H9 (cell line): ENCODE measurements at regions not wholly inside any gene's neighbourhood (a gene's known extent, or its start where the extent isn't known, plus 50 kb on each side); places are given as distances from the start of the nearest gene placed in this dataset.

Experiments
- DNase-seq: peaks from one replicate; pipeline ENCODE4 v3.0.0-alpha.2; 2017
- H2AFZ ChIP-seq: one replicate; pipeline ENCODE4 v1.6.1; 2013; ENCODE audit warnings: mild to moderate bottlenecking, low read length, control low read depth, moderate library complexity
- H2AK5ac ChIP-seq: 2 replicates; pipeline ENCODE4 v1.6.1; 2013; ENCODE audit warnings: low read length, control low read depth, mixed read lengths; ENCODE audit not compliant: insufficient read length
- H2BK120ac ChIP-seq: one replicate; pipeline ENCODE4 v1.6.1; 2013; ENCODE audit warnings: low read depth, mild to moderate bottlenecking, low read length, control low read depth, inconsistent platforms; ENCODE audit not compliant: poor library complexity, severe bottlenecking
- H2BK12ac ChIP-seq: 2 replicates; pipeline ENCODE4 v1.6.1; 2013; ENCODE audit warnings: low read length, control low read depth, mixed read lengths, low read depth; ENCODE audit not compliant: insufficient read length
- H2BK15ac ChIP-seq: 2 replicates; pipeline ENCODE4 v1.6.1; 2013; ENCODE audit warnings: low read depth, low read length, control low read depth
- H2BK20ac ChIP-seq: one replicate; pipeline ENCODE4 v1.6.1; 2013; ENCODE audit warnings: low read depth, mild to moderate bottlenecking, low read length, control low read depth, inconsistent platforms; ENCODE audit not compliant: poor library complexity, severe bottlenecking
- H2BK5ac ChIP-seq: 2 replicates; pipeline ENCODE4 v1.6.1; 2013; ENCODE audit warnings: low read length, control low read depth, mixed read lengths; ENCODE audit not compliant: insufficient read length
- H3K14ac ChIP-seq: 2 replicates; pipeline ENCODE4 v1.6.1; 2013; ENCODE audit warnings: low read length, control low read depth; ENCODE audit not compliant: insufficient read depth
- H3K18ac ChIP-seq: 2 replicates; pipeline ENCODE4 v1.6.1; 2013; ENCODE audit warnings: low read depth, mild to moderate bottlenecking, mixed read lengths, low read length, control low read depth; ENCODE audit not compliant: insufficient read length
- H3K23ac ChIP-seq: 2 replicates; pipeline ENCODE4 v1.6.1; 2013; ENCODE audit warnings: low read length, control low read depth, mixed read lengths, low read depth; ENCODE audit not compliant: insufficient read length
- H3K23me2 ChIP-seq: 2 replicates; pipeline ENCODE4 v1.6.1; 2013; ENCODE audit warnings: low read depth, mild to moderate bottlenecking, mixed read lengths, low read length, control low read depth; ENCODE audit not compliant: insufficient read length, poor library complexity, severe bottlenecking
- H3K27ac ChIP-seq: 2 replicates; pipeline ENCODE4 v1.5.1; 2013; ENCODE audit warnings: low read length, control low read depth, mixed read lengths, low read depth; ENCODE audit not compliant: insufficient read length
- H3K27me3 ChIP-seq: 2 replicates; pipeline ENCODE4 v1.6.1; 2013; ENCODE audit warnings: low read length, control low read depth, inconsistent platforms; ENCODE audit not compliant: insufficient read depth
- H3K4ac ChIP-seq: 2 replicates; pipeline ENCODE4 v1.6.1; 2013; ENCODE audit warnings: low read depth, mild to moderate bottlenecking, control low read depth, inconsistent platforms, low read length, moderate library complexity
- H3K4me1 ChIP-seq: 2 replicates; pipeline ENCODE4 v1.6.1; 2013; ENCODE audit warnings: low read length, control low read depth, inconsistent platforms; ENCODE audit not compliant: insufficient read depth
- H3K4me2 ChIP-seq: 2 replicates; pipeline ENCODE4 v1.6.1; 2013; ENCODE audit warnings: low read length, control low read depth, mixed read lengths; ENCODE audit not compliant: insufficient read length, insufficient read depth
- H3K56ac ChIP-seq: 2 replicates; pipeline ENCODE4 v1.6.1; 2013; ENCODE audit warnings: low read depth, mild to moderate bottlenecking, mixed read lengths, low read length, control low read depth; ENCODE audit not compliant: insufficient read length
- H3K79me1 ChIP-seq: 2 replicates; pipeline ENCODE4 v1.6.1; 2013; ENCODE audit warnings: low read depth, mild to moderate bottlenecking, moderate library complexity, low read length, control low read depth, inconsistent platforms; ENCODE audit not compliant: insufficient read depth, poor library complexity, severe bottlenecking
- H3K79me2 ChIP-seq: 2 replicates; pipeline ENCODE4 v1.6.1; 2013; ENCODE audit warnings: low read length, control low read depth, inconsistent platforms; ENCODE audit not compliant: insufficient read depth
- H3K9ac ChIP-seq: 2 replicates; pipeline ENCODE4 v1.6.1; 2013; ENCODE audit warnings: low read length, control low read depth, mixed read lengths; ENCODE audit not compliant: insufficient read length; ENCODE audit errors: extremely low read depth
- H3K9me3 ChIP-seq: one replicate; pipeline ENCODE4 v1.6.1; 2013; ENCODE audit warnings: low read depth, low read length, inconsistent platforms; ENCODE audit not compliant: control insufficient read depth
- H3T11ph ChIP-seq: one replicate; pipeline ENCODE4 v1.6.1; 2013; ENCODE audit warnings: mild to moderate bottlenecking, low read length, control low read depth, inconsistent platforms
- H4K20me1 ChIP-seq: one replicate; pipeline ENCODE4 v1.6.1; 2013; ENCODE audit not compliant: control insufficient read depth, insufficient read length, insufficient read depth
- H4K5ac ChIP-seq: 2 replicates; pipeline ENCODE4 v1.6.1; 2013; ENCODE audit warnings: low read depth, mild to moderate bottlenecking, mixed read lengths, low read length, control low read depth; ENCODE audit not compliant: insufficient read length
- H4K8ac ChIP-seq: replicated peaks from 2 replicates; pipeline ENCODE4 v1.6.1; 2013; ENCODE audit warnings: low read length, control low read depth, mixed read lengths, low read depth; ENCODE audit not compliant: insufficient read length
- H4K91ac ChIP-seq: 2 replicates; pipeline ENCODE4 v1.6.1; 2013; ENCODE audit warnings: low read depth, mild to moderate bottlenecking, moderate library complexity, mixed read lengths, low read length, control low read depth; ENCODE audit not compliant: insufficient read length
- H3K27ac Mint-ChIP-seq, 3 experiments: 2 replicates in 2 of 3; 3 replicates in 1 of 3; pipeline ENCODE4 v1.8.0; 2020 to 2021; ENCODE audit warnings: mixed read lengths in 3 of 3, mild to moderate bottlenecking in 1 of 3, moderate library complexity in 1 of 3
- H3K27me3 Mint-ChIP-seq: 2 replicates; pipeline ENCODE4 v1.8.0; 2021; ENCODE audit warnings: low read depth, mild to moderate bottlenecking, moderate library complexity, mixed read lengths
- H3K36me3 Mint-ChIP-seq, 3 experiments: 2 replicates in 2 of 3; 3 replicates in 1 of 3; pipeline ENCODE4 v1.8.0; 2020 to 2021; ENCODE audit warnings: low read depth in 3 of 3, mixed read lengths in 3 of 3; ENCODE audit not compliant: insufficient read depth in 1 of 3
- H3K4me1 Mint-ChIP-seq, 2 experiments: 2 replicates each; pipeline ENCODE4 v1.8.0; 2020; ENCODE audit warnings: mixed read lengths in 2 of 2
- H3K4me3 Mint-ChIP-seq, 2 experiments: 2 replicates in 1 of 2; 3 replicates in 1 of 2; pipeline ENCODE4 v1.8.0; 2020 to 2021; ENCODE audit warnings: mild to moderate bottlenecking in 2 of 2, mixed read lengths in 2 of 2, moderate library complexity in 1 of 2
- H3K9me3 Mint-ChIP-seq, 2 experiments: 2 replicates in 1 of 2; 3 replicates in 1 of 2; pipeline ENCODE4 v1.8.0; 2020; ENCODE audit warnings: mild to moderate bottlenecking in 2 of 2, mixed read lengths in 2 of 2, moderate library complexity in 1 of 2
- WGBS: extraction: QIAGEN DNeasy Blood & Tissue Kit; methylation state at CpG from one replicate; pipeline ENCODE4 v1.1.7; 2013; ENCODE audit warnings: missing lambda C conversion rate, low lambda C conversion rate, mixed read lengths; ENCODE audit not compliant: insufficient read length; ENCODE audit errors: extremely low coverage; 5-methylcytosine and 5-hydroxymethylcytosine counted together
- TF ChIP-seq, protein P1 (sequence below): fragments of 200-600 bp; sonication (generic); conservative IDR thresholded peaks from 3 replicates; pipeline ENCODE4 v1.8.0; 2021; ENCODE audit warnings: antibody characterized with exemption, mild to moderate bottlenecking

DNA sequence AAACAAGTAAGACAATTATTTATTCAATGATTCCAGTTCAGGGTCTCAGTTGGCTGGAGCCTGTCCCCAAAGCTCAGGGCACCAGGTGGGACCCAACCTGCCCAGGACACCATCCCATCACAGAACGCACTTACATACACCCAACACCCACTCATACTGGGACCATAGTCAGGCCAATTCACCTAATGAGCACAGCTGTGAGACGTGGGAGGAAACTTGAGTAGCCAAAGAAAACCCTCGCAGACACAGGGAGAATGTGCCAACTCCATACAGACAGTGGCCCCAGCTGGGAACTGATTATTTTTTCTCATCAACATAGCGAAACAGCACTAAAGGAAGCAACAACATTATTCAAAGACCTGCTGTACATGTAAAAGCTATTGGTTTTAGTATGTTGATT, 58.6 kb upstream of the DOK5 start:
- H3K27ac ChIP-seq = no peak overlapping the region
- no peak overlapping the region for H2AFZ ChIP-seq
- Mint-ChIP-seq H3K36me3 (no peaks in the 10 kb centered on the region), H3K9me3 (no peaks in the 10 kb centered on the region), H3K27me3 (no peaks in the 10 kb centered on the region), H3K4me1 (0 out of 4 replicates have a peak, but pooled peaks cover 0 to 2% of the 10 kb centered on the region in 2 experiments), H3K27ac (no peak overlapping the region), H3K4me3 (no peak overlapping the region)
- H3K27me3 ChIP-seq = no peaks in the 10 kb centered on the region
- no peak overlapping the region for H2BK20ac ChIP-seq
- no CpG with 5 or more reads among the region's 4 CpGs for WGBS
- H2BK5ac ChIP-seq = no peak overlapping the region
- H3K14ac ChIP-seq = no peak overlapping the region
- no peak overlapping the region for H3T11ph ChIP-seq
- H4K91ac ChIP-seq = no peak overlapping the region
- H3K56ac ChIP-seq = no peak overlapping the region
- no peak for DNase-seq
- H4K20me1 ChIP-seq = no peaks in the 10 kb centered on the region
- no peak overlapping the region for H3K4ac ChIP-seq
- TF ChIP-seq, protein P1, sequence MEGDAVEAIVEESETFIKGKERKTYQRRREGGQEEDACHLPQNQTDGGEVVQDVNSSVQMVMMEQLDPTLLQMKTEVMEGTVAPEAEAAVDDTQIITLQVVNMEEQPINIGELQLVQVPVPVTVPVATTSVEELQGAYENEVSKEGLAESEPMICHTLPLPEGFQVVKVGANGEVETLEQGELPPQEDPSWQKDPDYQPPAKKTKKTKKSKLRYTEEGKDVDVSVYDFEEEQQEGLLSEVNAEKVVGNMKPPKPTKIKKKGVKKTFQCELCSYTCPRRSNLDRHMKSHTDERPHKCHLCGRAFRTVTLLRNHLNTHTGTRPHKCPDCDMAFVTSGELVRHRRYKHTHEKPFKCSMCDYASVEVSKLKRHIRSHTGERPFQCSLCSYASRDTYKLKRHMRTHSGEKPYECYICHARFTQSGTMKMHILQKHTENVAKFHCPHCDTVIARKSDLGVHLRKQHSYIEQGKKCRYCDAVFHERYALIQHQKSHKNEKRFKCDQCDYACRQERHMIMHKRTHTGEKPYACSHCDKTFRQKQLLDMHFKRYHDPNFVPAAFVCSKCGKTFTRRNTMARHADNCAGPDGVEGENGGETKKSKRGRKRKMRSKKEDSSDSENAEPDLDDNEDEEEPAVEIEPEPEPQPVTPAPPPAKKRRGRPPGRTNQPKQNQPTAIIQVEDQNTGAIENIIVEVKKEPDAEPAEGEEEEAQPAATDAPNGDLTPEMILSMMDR = no peak
- H2BK15ac ChIP-seq = no peak overlapping the region
- no peak overlapping the region for H2BK120ac ChIP-seq
- H4K5ac ChIP-seq = no peak overlapping the region
- H3K4me1 ChIP-seq = no peaks in the 10 kb centered on the region; the same call in 1 of the 2 replicates
- H2AK5ac ChIP-seq = no peak overlapping the region
- H3K9me3 ChIP-seq = no peaks in the 10 kb centered on the region
- no peak overlapping the region for H4K8ac ChIP-seq
- H3K23ac ChIP-seq = no peak overlapping the region
- H3K18ac ChIP-seq = no peak overlapping the region
- H3K4me2 ChIP-seq = no peak overlapping the region
- H2BK12ac ChIP-seq = no peak overlapping the region
- H3K79me2 ChIP-seq = no peaks in the 10 kb centered on the region
- H3K79me1 ChIP-seq = no peaks in the 10 kb centered on the region
- no peak overlapping the region for H3K9ac ChIP-seq
- no peaks in the 10 kb centered on the region for H3K23me2 ChIP-seq
